NCI-H1092 treated with DMSO at 0.1 percent for 48 hours (cell line): ENCODE measurements at regions not wholly inside any gene's neighbourhood (a gene's known extent, or its start where the extent isn't known, plus 50 kb on each side); places are given as distances from the start of the nearest gene placed in this dataset.

ENCODE experiments used
- DNase-seq: peaks from one replicate; lab custom pipeline; 2025; lab: John Stamatoyannopoulos, UW

- DNase-seq = peak; percentile 2
These were observed 101.1 kb upstream of the MYO16 start for GRCh38 chr13:108528303-108528702.

- no peak for DNase-seq
These were observed 95.6 kb upstream of the MYO16 start for GRCh38 chr13:108533842-108534241.

DNA sequence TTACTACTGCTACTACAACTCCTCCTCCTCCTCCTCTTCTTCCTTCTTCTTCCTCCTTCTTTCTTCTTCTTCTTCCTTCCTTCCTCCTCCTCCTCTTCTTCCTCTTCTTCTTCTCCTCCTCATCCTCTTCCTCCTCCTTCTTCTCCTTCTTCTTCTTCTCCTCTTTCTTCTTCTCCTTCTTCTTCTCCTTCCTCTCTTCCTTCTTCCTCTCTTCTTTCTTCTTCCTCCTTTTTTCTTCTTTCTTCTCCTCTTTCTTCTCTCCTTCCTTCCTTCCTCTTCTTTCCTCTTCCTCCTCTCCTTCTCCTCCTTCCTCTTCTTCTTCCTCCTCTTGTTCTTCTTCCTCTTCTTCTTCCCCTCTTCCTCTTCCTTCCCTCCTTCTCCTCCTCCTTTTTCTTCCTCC is 94.7 kb upstream of the MYO16 start:
- DNase-seq = no peak

- DNase-seq = no peak
These were observed 79.5 kb upstream of the MYO16 start for GRCh38 chr13:108549934-108550333.

GRCh38 chr13:108551674-108552073 is 77.7 kb upstream of the MYO16 start:
- DNase-seq = no peak

- no peak for DNase-seq
These were observed 70.9 kb upstream of the MYO16 start for GRCh38 chr13:108558489-108558888.

GRCh38 chr13:108560093-108560492 is 69.3 kb upstream of the MYO16 start:
- peak; percentile 14 for DNase-seq

- peak; percentile 29 for DNase-seq
These were observed 68.3 kb upstream of the MYO16 start for GRCh38 chr13:108561149-108561548.

GRCh38 chr13:108566413-108567170 is 62.8 kb upstream of the MYO16 start:
- DNase-seq = no peak

- DNase-seq = no peak
These were observed 56.6 kb upstream of the MYO16 start for GRCh38 chr13:108572782-108573211.

DNA sequence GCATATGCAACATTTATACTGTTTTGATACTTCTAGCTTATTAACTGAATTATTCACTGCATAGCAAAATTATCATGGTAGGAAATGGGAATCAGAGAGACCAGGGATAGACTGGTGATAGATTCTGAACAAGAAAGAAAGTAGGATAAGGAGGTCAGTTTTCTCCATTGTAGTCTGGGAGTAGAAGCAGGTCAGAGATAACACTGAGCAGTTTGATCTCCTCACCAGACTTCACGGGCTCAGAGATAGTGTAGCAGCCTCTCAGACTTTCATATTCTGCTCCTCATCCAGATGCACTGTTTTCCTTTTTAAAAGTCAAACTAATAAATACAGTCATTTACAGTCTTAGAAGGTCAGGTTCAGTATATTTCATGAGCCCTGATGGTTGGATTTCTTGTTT is 56.0 kb upstream of the MYO16 start:
- no peak for DNase-seq

DNA sequence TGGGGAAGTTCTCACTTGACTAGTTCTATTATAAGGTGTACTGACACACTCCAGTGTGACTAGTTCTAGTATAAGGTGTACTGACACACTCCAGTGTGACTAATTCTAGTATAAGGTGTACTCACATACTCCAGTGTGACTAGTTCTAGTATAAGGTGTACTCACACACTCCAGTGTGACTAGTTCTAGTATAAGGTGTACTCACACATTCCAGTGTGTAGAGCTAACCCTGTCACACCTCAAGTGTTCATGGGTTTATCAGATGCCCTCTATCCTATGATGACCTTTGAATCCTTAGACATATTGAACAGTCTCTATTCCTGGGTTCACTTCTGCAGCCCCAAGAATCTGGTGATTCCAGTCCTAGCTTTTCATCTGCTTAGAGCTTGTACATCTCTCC is 54.6 kb upstream of the MYO16 start:
- no peak for DNase-seq

- no peak for DNase-seq
These were observed 54.0 kb upstream of the MYO16 start for GRCh38 chr13:108575430-108575829.
